CD4-positive, alpha-beta T cell treated with Interleukin-4 for 4 hours (primary cell): ENCODE measurements at regions not wholly inside any gene's neighbourhood (a gene's known extent, or its start where the extent isn't known, plus 50 kb on each side); places are given as distances from the start of the nearest gene placed in this dataset.
"Not testable (repeated sequence)": the region's sequence is repeated elsewhere in the genome, so short reads cannot be mapped to it uniquely, and the experiment has no call there.

Experiments used
- DNase-seq: peaks from one replicate; pipeline ENCODE4 v3.0.0-alpha.2; 2020

DNA sequence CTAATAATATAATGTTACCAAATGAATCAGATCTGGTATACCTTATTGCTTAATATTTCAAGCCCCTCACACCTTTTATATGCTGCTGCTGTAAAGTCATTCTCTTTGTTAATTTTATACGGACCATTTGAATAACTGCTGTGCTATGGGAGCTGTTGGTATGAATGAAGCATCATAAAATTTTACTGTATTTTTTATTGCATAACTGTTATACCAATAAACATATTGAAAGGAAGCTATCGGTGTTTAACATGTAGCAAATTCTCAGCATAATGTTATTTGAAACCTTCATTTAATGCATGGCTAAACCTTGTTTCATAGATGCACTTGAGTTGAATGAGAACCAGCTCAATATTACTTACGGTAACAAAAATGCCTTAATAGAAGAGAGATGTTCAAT is 1040.3 kb downstream of the SOCS6 start:
- no peak for DNase-seq

- no peak for DNase-seq
Observed at GRCh38 chr18:71327850-71328249, 1039.0 kb downstream of the SOCS6 start.

- no peak for DNase-seq
Observed at GRCh38 chr18:71327441-71327840, 1038.6 kb downstream of the SOCS6 start.

- no peak for DNase-seq
Observed at GRCh38 chr18:71326826-71327225, 1038.0 kb downstream of the SOCS6 start.

- no peak for DNase-seq
Observed at GRCh38 chr18:71324356-71324755, 1035.5 kb downstream of the SOCS6 start.

GRCh38 chr18:71322201-71322600 is 1033.4 kb downstream of the SOCS6 start:
- DNase-seq: no peak

GRCh38 chr18:71321319-71321718 is 1032.5 kb downstream of the SOCS6 start:
- no peak for DNase-seq

DNA sequence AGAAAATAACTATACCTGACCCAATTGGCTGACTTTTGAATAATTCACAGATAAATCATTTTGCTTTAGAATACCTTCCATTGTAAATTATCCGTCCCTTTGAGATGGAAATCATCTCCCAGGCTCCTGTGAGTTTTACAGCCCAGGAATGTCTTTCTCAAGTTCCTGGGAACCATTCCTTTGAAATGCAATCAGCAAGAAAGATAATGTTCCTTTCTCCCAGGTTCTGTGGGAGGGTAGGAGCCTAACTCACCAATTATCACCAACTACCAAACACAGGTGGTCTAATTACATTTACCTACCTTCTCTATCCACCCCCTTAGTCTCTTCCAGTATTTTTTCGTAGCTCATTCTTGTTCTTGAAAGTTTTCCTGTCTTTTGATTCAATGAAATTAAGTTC is 1016.0 kb downstream of the SOCS6 start:
- no peak for DNase-seq

DNA sequence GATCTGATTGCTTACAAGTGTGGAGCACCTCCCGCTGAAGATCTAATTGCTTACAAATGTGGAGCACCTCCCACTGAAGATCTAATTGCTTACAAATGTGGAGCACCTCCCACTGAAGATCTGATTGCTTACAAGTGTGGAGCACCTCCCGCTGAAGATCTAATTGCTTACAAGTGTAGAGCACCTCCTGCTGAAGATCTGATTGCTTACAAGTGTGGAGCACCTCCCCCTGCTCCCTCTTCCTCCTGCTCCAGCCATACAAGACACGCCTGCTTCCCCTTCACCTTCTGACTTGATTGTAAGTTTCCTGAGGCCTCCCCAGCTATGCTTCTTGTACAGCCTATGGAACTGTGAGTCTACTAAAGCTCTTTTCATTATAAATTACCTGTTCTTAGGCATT is 1014.9 kb downstream of the SOCS6 start:
- not testable (repeated sequence) for DNase-seq

- no peak for DNase-seq
Observed at GRCh38 chr18:71301596-71301995, 1012.8 kb downstream of the SOCS6 start.

GRCh38 chr18:71294201-71294600 is 1005.4 kb downstream of the SOCS6 start:
- DNase-seq: not testable (repeated sequence)

GRCh38 chr18:71293322-71293721 is 1004.5 kb downstream of the SOCS6 start:
- no peak for DNase-seq

GRCh38 chr18:71287268-71287667 is 998.4 kb downstream of the SOCS6 start:
- no peak for DNase-seq

DNA sequence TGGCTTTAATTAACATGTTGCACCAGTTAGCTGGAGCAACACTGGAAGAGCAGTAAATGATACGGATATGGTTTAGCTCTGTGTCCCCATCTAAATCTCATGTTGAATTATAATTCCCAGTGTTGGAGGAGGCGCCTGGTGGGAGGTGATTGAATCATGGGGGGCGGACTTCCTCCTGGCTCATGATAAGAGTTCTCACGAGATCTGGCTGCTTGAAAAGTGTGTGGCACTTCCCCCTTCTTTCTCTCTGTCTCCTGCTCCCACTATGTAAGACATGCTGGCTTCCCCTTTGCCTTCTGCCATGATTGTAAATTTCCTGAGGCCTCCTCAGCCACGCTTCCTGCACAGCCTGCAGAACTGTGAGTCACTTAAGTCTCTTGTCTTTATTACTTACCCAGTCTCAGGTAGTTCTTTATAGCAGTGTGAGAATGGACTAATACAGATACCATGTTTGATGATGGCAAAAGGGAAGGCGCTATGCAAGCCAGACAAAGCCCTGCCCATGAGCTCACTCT is 963.6 kb downstream of the SOCS6 start:
- no peak for DNase-seq

DNA sequence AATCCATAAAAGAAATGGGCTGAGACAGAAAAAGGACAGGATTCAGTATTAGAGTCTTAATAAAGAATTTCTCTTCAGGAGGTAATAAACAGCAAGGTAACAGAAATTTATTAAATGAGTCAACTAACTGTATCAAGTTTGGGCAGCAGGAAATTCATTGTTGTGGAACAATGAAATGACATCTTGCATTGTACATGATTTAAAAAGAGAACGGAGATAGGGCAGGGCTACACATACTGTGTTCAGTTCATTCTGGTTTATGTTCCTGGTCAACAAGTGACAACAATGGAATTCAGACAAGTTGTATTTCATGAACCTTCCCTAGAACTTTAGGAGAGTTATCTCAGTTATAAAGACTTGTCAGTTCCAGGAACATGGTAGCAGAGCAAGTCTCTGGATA is 961.3 kb downstream of the SOCS6 start:
- no peak for DNase-seq

- DNase-seq: no peak
Observed at GRCh38 chr18:71249791-71250190, 960.9 kb downstream of the SOCS6 start.

- DNase-seq: no peak
Observed at GRCh38 chr18:71242981-71243380, 954.1 kb downstream of the SOCS6 start.

DNA sequence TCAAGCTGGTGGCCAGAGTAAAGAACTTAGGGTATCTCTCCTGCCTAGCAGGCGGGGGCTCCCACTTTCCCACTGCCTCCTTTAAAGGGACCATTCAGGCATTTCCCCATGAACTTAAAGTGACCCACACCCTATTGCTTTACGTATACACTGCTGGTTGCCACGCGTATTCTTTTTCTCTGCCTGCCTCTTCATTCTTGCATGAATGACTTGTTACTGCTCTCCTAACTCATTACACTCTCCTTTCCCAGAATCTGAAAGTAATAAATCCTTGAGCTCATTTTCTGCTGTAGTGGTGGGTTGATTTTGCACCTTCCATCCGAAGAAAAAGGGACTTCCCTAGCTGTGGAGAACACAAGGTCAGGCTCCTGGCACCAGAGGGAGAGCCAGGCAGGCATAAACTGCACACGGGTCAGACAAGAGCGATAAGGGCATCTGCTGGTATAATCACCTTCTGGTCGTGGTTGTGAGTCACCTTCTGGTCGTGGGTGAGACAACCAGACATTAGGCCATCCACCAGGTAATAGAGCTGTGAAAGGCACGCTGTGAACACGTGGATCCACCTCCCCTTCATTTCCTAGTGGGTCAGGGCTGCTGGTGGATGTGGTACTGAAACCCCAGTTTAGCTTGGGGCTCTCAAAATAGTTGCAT is 950.3 kb downstream of the SOCS6 start:
- DNase-seq: no peak

- no peak for DNase-seq
Observed at GRCh38 chr18:71237641-71238040, 948.8 kb downstream of the SOCS6 start.

- DNase-seq: no peak
Observed at GRCh38 chr18:71233177-71233576, 944.3 kb downstream of the SOCS6 start.

DNA sequence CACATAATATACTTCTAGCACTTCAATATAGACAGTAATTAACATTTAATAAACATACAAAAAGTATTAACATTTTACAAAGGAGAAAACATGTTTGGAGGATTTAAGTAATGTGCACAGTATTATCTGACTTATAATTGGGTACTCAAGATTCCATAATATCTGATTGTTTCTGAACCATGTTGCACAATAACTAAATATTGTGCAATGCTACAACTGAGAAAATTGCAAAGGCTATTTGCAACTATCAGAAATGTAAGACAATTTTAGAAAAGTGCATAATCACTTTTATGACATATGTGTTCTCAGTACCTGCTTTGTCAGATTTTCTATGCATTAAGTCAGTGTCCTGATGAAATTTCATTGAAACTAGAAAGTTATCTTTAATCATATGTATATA is 934.6 kb downstream of the SOCS6 start:
- no peak for DNase-seq

- DNase-seq: no peak
Observed at GRCh38 chr18:71221405-71221804, 932.6 kb downstream of the SOCS6 start.

DNA sequence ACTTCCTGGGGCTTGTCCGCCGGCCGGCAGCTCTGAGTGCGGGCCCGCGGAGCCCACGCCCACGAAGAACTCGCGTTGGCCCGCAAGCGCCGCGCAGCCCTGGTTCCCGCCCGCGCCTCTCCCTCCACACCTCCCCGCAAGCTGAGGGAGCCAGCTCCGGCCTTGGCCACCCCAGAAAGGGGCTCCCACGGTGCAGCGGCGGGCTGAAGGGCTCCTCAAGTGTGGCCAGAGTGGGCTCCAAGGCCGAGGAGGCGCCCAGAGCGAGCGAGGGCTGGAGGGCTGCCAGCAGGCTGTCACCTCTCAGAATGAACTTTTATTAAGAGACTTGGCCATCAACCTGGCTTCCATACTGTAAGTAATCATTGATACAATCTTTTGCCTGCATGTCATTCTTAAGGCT is 923.9 kb downstream of the SOCS6 start:
- DNase-seq: not testable (repeated sequence)

DNA sequence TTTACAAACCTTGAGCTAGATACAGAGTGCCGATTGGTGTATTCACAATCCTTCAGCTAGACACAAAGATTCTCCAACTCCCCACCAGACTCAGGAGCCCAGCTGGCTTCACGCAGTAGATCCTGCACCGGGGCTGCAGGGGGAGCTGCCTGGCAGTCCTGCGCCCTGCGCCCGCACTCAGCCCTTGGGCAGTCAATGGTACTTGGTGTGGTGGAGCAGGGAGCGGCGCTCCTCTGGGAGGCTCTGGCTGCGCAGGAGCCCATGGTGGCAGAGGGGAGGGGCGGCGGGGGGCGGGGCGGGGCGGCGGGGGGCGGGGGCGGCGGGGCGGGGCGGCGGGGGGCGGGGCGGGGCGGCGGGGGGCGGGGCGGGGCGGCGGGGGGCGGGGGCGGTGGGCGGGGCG is 923.4 kb downstream of the SOCS6 start:
- no peak for DNase-seq

GRCh38 chr18:71209944-71210343 is 921.1 kb downstream of the SOCS6 start:
- DNase-seq: no peak
